VCaP (cell line): ENCODE measurements at regions not wholly inside any gene's neighbourhood (a gene's known extent, or its start where the extent isn't known, plus 50 kb on each side); places are given as distances from the start of the nearest gene placed in this dataset.

Experiments
- H3K27ac ChIP-seq: fragments of 450-650 bp; 2 replicates; pipeline ENCODE4 v1.5.1; 2017
- CTCF ChIP-seq: fragments of 450-650 bp; conservative IDR thresholded peaks from 2 replicates; pipeline ENCODE4 v1.5.1; 2017; ENCODE audit warnings: mild to moderate bottlenecking, moderate library complexity

GRCh38 chr7:47221826-47222225 is 360.1 kb downstream of the TNS3 start:
- no peak overlapping the region for H3K27ac ChIP-seq

GRCh38 chr7:47218378-47219176 is 363.3 kb downstream of the TNS3 start:
- H3K27ac ChIP-seq, result no peak overlapping the region
- no peak for TF ChIP-seq CTCF

More at GRCh38 chr7:47221826-47222225, 360.1 kb downstream of the TNS3 start:
- no peak for TF ChIP-seq CTCF

GRCh38 chr7:47217570-47218360 is 364.1 kb downstream of the TNS3 start:
- TF ChIP-seq CTCF, result no peak
- H3K27ac ChIP-seq, result no peak overlapping the region

- TF ChIP-seq CTCF, result no peak
- no peak overlapping the region for H3K27ac ChIP-seq
Measured at GRCh38 chr7:47217086-47217485, 364.8 kb downstream of the TNS3 start.

GRCh38 chr7:47216439-47216838 is 365.5 kb downstream of the TNS3 start:
- H3K27ac ChIP-seq, result no peak overlapping the region
- no peak for TF ChIP-seq CTCF

GRCh38 chr7:47215640-47216039 is 366.3 kb downstream of the TNS3 start:
- no peak overlapping the region for H3K27ac ChIP-seq
- TF ChIP-seq CTCF, result no peak

GRCh38 chr7:47215049-47215448 is 366.9 kb downstream of the TNS3 start:
- TF ChIP-seq CTCF, result no peak

More at GRCh38 chr7:47215049-47215448, 366.9 kb downstream of the TNS3 start:
- H3K27ac ChIP-seq, result no peak overlapping the region
